ENCODE measurements at regions not wholly inside any gene's neighbourhood (a gene's known extent, or its start where the extent isn't known, plus 50 kb on each side); places are given as distances from the start of the nearest gene placed in this dataset.

- TF ChIP-seq CTCF (IDR thresholded peaks at IDR 0.05; ENCODE audit: control extremely low read depth, extremely low read depth, low read depth, missing control alignments) = no peak
- no peak for DNase-seq (ENCODE audit: extremely low spot score)
- ChIA-PET CTCF (no interaction called here), POLR2A (no interaction called here)
Measured at GRCh38 chr13:62087124-62087523, 671.5 kb upstream of the PCDH20 start.

GRCh38 chr13:62085337-62086229 lies 669.9 kb upstream of the PCDH20 start:
- CTCF ChIA-PET = no interaction called here
- no peak for TF ChIP-seq CTCF (IDR thresholded peaks at IDR 0.05; ENCODE audit: control extremely low read depth, extremely low read depth, low read depth, missing control alignments)
- POLR2A ChIA-PET = no interaction called here
- no peak for DNase-seq (ENCODE audit: extremely low spot score)

GRCh38 chr13:62084728-62085127 lies 669.1 kb upstream of the PCDH20 start:
- DNase-seq (ENCODE audit: extremely low spot score) = no peak
- ChIA-PET CTCF (no interaction called here), POLR2A (no interaction called here)
- TF ChIP-seq CTCF (IDR thresholded peaks at IDR 0.05; ENCODE audit: control extremely low read depth, extremely low read depth, low read depth, missing control alignments) = no peak

GRCh38 chr13:62067821-62068220 lies 652.2 kb upstream of the PCDH20 start:
- ChIA-PET POLR2A (no interaction called here), CTCF (no interaction called here)
- no peak for DNase-seq (ENCODE audit: extremely low spot score)
- TF ChIP-seq CTCF (IDR thresholded peaks at IDR 0.05; ENCODE audit: control extremely low read depth, extremely low read depth, low read depth, missing control alignments) = no peak

- ChIA-PET CTCF (no interaction called here), POLR2A (no interaction called here)
- no peak for DNase-seq (ENCODE audit: extremely low spot score)
- no peak for TF ChIP-seq CTCF (IDR thresholded peaks at IDR 0.05; ENCODE audit: control extremely low read depth, extremely low read depth, low read depth, missing control alignments)
Measured at GRCh38 chr13:62065016-62065415, 649.4 kb upstream of the PCDH20 start.

- ChIA-PET POLR2A (no interaction called here), CTCF (no interaction called here)
- no peak for TF ChIP-seq CTCF (IDR thresholded peaks at IDR 0.05; ENCODE audit: control extremely low read depth, extremely low read depth, low read depth, missing control alignments)
- DNase-seq (ENCODE audit: extremely low spot score) = no peak
Measured at GRCh38 chr13:62061751-62062150, 646.1 kb upstream of the PCDH20 start.
